ENCODE measurements at regions not wholly inside any gene's neighbourhood (a gene's known extent, or its start where the extent isn't known, plus 50 kb on each side); places are given as distances from the start of the nearest gene placed in this dataset.

GRCh38 chr12:91964501-91964900 lies 181.1 kb downstream of the BTG1 start:
- no peak for DNase-seq

- DNase-seq = no peak
Observed at GRCh38 chr12:91959220-91959619, 186.4 kb downstream of the BTG1 start.

GRCh38 chr12:91958816-91959215 lies 186.8 kb downstream of the BTG1 start:
- no peak for DNase-seq

GRCh38 chr12:91954747-91955146 lies 190.9 kb downstream of the BTG1 start:
- no peak for DNase-seq

- no peak for DNase-seq
Observed at GRCh38 chr12:91954326-91954725, 191.3 kb downstream of the BTG1 start.

- no peak for DNase-seq
Observed at GRCh38 chr12:91952916-91953315, 192.7 kb downstream of the BTG1 start.

- no peak for DNase-seq
Observed at GRCh38 chr12:91951571-91951970, 194.1 kb downstream of the BTG1 start.

GRCh38 chr12:91948504-91948903 lies 197.1 kb downstream of the BTG1 start:
- no peak for DNase-seq

- DNase-seq = no peak
Observed at GRCh38 chr12:91947459-91947858, 198.2 kb downstream of the BTG1 start.

GRCh38 chr12:91944637-91945036 lies 201.0 kb downstream of the BTG1 start:
- DNase-seq = no peak

GRCh38 chr12:91940826-91941570 lies 204.6 kb downstream of the BTG1 start:
- DNase-seq = no peak

GRCh38 chr12:91940322-91940721 lies 205.3 kb downstream of the BTG1 start:
- DNase-seq = no peak

GRCh38 chr12:91937706-91938105 lies 207.9 kb downstream of the BTG1 start:
- no peak for DNase-seq

GRCh38 chr12:91937009-91937408 lies 208.6 kb downstream of the BTG1 start:
- no peak for DNase-seq

- DNase-seq = no peak
Observed at GRCh38 chr12:91935296-91935695, 210.3 kb downstream of the BTG1 start.

GRCh38 chr12:91931111-91931510 lies 214.5 kb downstream of the BTG1 start:
- DNase-seq = peak; percentile 52

- no peak for DNase-seq
Observed at GRCh38 chr12:91928501-91928900, 217.1 kb downstream of the BTG1 start.

GRCh38 chr12:91926848-91927247 lies 218.8 kb downstream of the BTG1 start:
- no peak for DNase-seq

- DNase-seq = no peak
Observed at GRCh38 chr12:91924827-91925226, 220.8 kb downstream of the BTG1 start.

GRCh38 chr12:91923864-91924263 lies 221.8 kb downstream of the BTG1 start:
- DNase-seq = no peak

- DNase-seq = no peak
Observed at GRCh38 chr12:91922674-91923073, 223.0 kb downstream of the BTG1 start.

- no peak for DNase-seq
Observed at GRCh38 chr12:91922139-91922538, 223.5 kb downstream of the BTG1 start.

GRCh38 chr12:91921555-91921954 lies 224.1 kb downstream of the BTG1 start:
- DNase-seq = no peak

- DNase-seq = no peak
Observed at GRCh38 chr12:91920741-91921140, 224.9 kb downstream of the BTG1 start.

GRCh38 chr12:91920276-91920675 lies 225.4 kb downstream of the BTG1 start:
- DNase-seq = no peak
